ENCODE measurements at regions not wholly inside any gene's neighbourhood (a gene's known extent, or its start where the extent isn't known, plus 50 kb on each side); places are given as distances from the start of the nearest gene placed in this dataset.
"Not testable (repeated sequence)": the region's sequence is repeated elsewhere in the genome, so short reads cannot be mapped to it uniquely, and the experiment has no call there.

DNA sequence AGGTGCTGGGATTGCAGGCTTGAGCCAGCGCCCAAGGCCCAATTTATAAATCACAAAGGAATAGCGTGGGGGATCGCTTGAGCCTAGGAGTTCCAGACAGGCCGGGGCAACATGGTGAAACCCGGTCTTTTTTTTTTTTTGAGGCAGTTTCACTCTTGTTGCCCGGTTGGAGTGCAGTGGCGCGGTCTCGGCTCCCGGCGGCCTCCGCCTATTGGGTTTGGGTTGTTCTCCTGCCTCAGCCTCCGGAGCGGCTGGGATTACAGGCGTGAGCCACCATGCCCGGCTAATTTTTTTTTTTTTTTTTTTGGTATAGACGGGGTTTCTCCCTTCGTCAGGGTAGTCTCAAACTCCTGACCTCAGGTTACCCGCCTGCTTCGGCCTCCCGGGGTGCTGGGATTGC is 65.0 kb downstream of the GOLGA6L7 start:
- DNase-seq (ENCODE audit: low read depth in 1 of 2, low spot score in 1 of 2): no peak
- H3K4me3 ChIP-seq (replicated peaks; ENCODE audit: insufficient read depth, low read length): no peak overlapping the region
- TF ChIP-seq, protein P1, sequence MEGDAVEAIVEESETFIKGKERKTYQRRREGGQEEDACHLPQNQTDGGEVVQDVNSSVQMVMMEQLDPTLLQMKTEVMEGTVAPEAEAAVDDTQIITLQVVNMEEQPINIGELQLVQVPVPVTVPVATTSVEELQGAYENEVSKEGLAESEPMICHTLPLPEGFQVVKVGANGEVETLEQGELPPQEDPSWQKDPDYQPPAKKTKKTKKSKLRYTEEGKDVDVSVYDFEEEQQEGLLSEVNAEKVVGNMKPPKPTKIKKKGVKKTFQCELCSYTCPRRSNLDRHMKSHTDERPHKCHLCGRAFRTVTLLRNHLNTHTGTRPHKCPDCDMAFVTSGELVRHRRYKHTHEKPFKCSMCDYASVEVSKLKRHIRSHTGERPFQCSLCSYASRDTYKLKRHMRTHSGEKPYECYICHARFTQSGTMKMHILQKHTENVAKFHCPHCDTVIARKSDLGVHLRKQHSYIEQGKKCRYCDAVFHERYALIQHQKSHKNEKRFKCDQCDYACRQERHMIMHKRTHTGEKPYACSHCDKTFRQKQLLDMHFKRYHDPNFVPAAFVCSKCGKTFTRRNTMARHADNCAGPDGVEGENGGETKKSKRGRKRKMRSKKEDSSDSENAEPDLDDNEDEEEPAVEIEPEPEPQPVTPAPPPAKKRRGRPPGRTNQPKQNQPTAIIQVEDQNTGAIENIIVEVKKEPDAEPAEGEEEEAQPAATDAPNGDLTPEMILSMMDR (IDR thresholded peaks at IDR 0.05; ENCODE audit: insufficient read depth, low read length): no peak
- TF ChIP-seq POLR2AphosphoS5 (IDR thresholded peaks at IDR 0.05; ENCODE audit: low read depth): no peak
- no peak for TF ChIP-seq SPI1 (IDR thresholded peaks at IDR 0.05; ENCODE audit: borderline replicate concordance, low read depth)
- no peak for TF ChIP-seq GABPA (IDR thresholded peaks at IDR 0.05; ENCODE audit: low read depth)
- TF ChIP-seq, protein P2, sequence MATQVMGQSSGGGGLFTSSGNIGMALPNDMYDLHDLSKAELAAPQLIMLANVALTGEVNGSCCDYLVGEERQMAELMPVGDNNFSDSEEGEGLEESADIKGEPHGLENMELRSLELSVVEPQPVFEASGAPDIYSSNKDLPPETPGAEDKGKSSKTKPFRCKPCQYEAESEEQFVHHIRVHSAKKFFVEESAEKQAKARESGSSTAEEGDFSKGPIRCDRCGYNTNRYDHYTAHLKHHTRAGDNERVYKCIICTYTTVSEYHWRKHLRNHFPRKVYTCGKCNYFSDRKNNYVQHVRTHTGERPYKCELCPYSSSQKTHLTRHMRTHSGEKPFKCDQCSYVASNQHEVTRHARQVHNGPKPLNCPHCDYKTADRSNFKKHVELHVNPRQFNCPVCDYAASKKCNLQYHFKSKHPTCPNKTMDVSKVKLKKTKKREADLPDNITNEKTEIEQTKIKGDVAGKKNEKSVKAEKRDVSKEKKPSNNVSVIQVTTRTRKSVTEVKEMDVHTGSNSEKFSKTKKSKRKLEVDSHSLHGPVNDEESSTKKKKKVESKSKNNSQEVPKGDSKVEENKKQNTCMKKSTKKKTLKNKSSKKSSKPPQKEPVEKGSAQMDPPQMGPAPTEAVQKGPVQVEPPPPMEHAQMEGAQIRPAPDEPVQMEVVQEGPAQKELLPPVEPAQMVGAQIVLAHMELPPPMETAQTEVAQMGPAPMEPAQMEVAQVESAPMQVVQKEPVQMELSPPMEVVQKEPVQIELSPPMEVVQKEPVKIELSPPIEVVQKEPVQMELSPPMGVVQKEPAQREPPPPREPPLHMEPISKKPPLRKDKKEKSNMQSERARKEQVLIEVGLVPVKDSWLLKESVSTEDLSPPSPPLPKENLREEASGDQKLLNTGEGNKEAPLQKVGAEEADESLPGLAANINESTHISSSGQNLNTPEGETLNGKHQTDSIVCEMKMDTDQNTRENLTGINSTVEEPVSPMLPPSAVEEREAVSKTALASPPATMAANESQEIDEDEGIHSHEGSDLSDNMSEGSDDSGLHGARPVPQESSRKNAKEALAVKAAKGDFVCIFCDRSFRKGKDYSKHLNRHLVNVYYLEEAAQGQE (IDR thresholded peaks at IDR 0.05; ENCODE audit: insufficient replicate concordance, low read depth): no peak

DNA sequence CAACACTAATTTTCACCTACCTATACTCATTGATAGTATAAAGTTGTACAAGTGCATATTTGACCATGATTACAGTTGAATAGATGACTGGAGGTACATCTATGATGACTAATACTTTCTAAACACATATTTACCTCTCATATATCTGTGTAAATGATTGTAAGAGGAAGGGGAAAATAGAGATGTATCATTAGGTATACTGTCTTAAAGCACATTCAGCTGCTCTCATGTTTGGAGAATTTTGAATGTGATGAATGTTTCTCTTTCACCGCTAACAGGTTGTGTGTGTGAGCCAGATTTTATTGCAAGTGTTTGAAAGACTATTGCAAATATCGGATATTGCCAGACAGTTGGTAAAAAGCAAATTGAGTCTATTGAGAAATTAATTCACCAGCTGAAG is 66.2 kb upstream of the GOLGA8M start:
- not testable (repeated sequence) for H3K27ac ChIP-seq (replicated peaks); DNase-seq (ENCODE audit: low read depth in 1 of 2, low spot score in 1 of 2); H3K27me3 ChIP-seq (ENCODE audit: insufficient read depth, poor library complexity, severe bottlenecking); H3K4me3 ChIP-seq (replicated peaks; ENCODE audit: insufficient read depth, low read length)

More for the DNA sequence above, 65.0 kb downstream of the GOLGA6L7 start:
- no peak overlapping the region for H3K27ac ChIP-seq (replicated peaks)
- no peaks in the 10 kb centered on the region for H3K27me3 ChIP-seq (ENCODE audit: insufficient read depth, poor library complexity, severe bottlenecking)

DNA sequence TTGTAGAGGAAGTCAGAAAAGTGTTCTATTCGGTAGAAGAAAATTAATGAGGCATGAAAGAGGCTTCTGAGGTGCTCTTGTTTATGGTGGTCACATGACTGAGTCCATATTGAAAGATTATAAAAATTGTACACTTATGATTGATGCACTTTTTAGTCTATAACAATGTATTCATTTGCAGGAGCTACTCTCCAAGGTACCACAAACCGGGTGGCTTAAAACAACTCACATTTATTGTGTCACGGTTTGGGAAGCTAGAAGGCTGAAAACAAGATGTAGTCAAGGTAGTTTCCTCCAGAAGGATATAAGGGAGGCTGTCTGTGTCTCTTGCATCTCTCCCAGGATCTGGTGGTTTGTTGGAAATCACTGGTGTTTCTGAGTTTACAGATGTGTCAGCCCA is 60.6 kb upstream of the GOLGA8M start:
- H3K4me3 ChIP-seq (replicated peaks; ENCODE audit: insufficient read depth, low read length); DNase-seq (ENCODE audit: low read depth in 1 of 2, low spot score in 1 of 2); H3K27me3 ChIP-seq (ENCODE audit: insufficient read depth, poor library complexity, severe bottlenecking); H3K27ac ChIP-seq (replicated peaks): not testable (repeated sequence)
- TF ChIP-seq, protein P2 (IDR thresholded peaks at IDR 0.05; ENCODE audit: insufficient replicate concordance, low read depth): peak; percentile 62

Measured in HL-60 (cell line).